Effector CD8-positive, alpha-beta T cell (primary cell): ENCODE measurements at regions not wholly inside any gene's neighbourhood (a gene's known extent, or its start where the extent isn't known, plus 50 kb on each side); places are given as distances from the start of the nearest gene placed in this dataset.

ENCODE experiments used
- DNase-seq: peaks from one replicate; lab custom pipeline; 2025; lab: John Stamatoyannopoulos, UW

DNA sequence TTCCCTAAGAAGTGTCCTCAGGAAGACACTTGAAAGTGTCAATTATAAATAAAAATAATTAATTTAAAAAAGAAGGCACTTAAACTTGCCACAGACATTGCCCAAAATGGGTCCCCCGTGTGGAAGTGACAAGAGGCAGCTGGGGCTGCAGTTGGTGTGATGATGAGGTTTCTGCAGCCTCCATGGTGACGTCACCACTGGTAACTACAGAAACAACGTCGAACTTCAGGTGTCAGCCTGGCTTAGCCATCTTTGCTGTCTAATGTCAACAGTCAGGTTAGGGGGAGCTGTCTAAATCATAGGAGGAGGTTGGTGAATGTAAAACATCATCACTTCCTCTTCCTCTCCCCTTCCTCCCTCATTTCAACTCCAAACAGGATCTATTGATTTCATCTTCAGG is 328.6 kb downstream of the MN1 start:
- DNase-seq = no peak

DNA sequence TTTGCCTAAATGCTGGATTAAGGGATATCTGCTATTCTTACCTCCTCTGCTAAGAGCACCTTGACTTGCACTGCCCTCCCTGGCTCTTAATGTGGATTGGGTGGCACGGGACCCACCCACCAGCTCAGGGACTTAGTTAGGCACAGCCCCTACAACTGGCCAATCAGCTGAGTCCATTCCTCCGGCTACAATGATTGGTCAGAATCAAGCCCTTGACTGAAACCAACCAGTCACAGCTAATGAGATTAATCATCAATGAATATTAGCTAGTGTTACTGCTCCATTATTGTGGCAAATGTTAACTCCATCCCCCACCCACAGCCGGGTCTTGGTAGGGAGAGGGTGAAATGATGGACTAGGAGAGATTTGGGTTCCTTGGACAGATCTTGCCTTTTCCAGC is 328.0 kb downstream of the MN1 start:
- DNase-seq = no peak

DNA sequence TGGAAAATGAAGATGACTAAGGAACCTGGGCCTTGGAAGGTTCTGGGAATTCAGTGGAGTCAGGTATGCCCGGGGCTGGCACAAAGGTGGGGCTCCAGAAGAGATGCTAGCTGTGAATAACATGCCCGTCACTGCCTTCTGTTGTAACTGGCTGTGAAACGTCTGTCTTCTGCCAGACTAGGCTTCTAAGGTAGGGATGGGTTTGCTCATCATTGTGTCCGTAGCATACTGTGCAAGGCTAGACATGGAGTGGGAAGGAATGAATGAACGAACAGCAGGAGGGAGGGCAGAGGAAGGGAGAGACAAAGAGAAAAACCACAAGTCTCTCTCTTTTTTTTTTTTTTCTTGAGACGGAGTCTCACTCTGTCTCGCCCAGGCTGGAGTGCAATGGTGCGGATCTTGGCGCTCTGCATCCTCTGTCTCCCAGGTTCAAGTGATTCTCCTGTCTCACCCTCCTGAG is 327.4 kb downstream of the MN1 start:
- DNase-seq = no peak

DNA sequence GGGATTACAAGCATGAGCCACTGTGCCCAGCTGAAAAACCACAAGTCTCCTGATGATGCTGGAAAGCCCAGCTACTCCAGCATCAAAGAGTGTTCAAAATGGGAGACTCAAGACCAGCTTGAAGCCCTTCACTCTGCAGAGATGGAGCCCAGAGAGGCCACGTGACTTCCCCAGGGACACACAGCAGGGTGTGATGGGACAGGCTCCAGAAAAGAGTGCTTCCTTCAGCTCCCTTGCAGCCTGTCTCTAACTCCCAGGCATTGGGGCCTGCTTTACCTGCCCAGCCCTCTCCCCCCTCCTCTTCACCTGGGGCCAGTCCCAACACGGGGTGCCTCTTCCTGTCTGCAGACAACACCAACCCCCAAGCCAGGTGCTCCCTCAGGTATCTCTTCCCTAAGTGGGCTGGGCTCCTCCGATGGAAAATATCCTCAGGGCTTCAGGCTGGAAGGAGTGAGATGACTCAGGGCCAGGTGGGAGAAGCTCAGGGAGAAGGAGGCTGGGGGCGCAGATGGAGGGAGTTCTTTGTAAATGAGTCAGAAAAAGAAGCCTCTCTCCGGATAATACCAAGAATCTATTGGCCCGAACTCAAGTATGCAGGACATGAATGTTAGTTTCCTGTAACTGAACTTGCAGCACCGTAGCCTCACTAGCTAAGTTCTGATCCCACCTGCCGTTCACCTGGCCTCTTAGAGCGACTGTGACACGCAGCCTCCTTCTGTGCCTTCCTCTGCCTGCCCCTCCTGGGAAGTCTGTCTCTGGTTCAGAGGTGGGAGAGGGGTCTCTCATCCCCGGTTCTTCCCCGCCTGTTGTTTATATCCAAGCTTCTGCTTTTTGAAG is 326.6 kb downstream of the MN1 start:
- DNase-seq = no peak

DNA sequence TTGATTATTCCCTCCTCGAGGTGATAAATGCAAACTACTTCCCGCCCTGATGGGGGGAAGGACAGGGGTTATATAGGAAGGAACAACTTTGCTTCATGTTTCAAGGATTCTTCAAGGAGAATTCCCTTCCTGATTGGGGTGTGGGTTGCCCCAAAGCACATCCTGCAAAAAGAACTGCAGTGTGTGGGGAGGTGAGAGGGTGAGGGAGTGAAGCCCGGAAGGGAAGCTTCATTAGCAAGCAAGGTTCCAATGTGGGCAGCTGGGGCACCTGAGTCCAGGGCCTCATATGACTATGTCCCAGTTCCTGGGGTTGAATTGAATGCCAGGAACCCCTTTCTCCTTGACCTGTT is 326.0 kb downstream of the MN1 start:
- DNase-seq = no peak

DNA sequence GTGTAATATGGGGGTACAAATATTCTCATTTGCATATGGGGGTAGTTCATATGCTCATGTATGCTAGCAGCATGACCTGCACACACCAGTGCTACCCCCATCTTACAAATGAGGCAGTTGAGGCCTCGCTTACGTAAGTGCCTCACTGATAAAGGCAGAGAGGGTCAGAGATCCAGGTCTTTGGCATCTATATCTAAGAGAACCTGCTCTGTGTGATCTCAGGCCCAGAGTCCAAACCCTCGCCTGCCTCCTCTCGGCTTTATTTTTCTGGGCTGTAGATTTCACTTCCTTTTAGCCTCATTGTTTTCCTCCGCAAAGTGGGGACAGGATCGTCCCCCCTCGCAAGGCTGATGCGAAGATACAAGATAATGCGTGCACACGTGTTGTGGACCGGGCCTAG is 325.2 kb downstream of the MN1 start:
- DNase-seq = no peak

DNA sequence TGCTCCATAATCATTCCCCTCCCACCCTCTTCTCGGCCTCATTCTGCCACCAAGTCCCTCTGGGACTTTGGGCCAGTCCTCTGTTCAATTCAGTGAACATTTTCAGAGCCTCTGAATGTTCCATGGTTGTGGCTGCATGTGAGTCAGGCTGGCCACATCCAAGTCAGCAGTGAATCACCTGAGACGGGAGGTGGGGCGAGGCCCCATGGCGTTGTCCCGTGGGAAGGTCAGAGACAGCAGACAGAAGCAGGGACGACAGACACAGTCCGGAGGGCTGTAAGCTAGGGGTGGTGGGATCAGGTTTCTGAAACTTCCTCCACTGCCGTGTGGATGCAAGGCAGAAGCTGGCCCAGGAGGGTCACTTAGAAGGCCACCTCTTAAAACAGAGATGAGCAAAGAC is 324.8 kb downstream of the MN1 start:
- DNase-seq = no peak

DNA sequence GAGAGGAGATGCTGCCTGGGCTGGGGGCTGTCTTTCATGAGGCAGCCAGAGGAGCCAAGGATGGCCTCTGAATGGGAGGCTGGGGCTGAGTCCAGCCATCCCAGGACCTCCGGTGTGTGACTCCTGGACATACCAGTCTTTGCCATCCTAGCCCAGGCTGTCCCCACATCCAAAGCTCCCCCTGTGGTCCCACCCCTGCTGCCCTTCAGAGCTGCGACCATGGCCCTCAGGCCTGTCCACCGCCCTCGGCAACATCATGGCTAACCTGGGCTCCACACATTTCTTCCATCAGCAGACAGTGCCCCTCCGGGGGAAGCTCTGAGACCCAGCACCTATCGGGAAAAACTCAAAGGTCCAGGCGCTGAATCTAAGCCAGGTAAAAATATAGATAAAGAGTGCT is 324.4 kb downstream of the MN1 start:
- DNase-seq = no peak

DNA sequence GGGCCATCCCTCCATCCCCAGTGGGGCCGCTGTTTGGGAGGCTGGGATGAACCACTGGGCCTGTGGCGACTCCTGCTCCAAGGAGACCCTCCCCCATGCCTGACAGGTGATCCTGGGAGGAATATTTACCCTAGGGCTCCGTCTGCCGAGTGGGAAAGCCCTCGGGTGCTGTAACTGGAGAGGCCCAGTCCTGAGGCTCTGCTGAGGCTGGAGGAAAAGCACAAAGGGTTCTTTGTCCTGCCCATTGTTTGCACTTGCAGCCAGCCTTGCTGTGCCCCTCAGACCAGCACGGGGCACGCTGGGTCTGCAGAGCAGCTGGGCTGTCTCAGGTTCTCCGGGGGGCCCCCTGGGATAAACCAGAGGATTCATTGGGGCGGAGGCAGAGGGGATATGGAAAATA is 321.1 kb downstream of the MN1 start:
- no peak for DNase-seq

DNA sequence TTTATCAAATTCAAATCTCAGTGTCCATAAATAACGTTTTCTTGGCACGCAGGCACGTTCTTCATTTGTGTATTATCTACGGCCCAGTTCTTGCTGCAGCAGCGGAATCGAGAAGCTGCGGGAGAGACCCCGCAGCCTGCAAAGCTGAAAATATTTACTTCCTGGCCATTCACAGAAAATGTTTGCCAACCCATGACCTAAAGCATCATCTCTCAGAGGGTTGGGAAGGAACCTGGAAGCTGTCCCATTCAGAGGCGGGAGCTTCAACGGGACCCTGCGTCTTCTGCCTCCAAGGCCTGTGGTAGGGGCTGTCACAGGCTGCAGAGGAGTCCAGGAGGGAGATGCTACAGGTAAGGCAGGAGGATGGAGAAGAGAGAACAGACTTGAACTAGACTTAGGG is 319.2 kb downstream of the MN1 start:
- DNase-seq = no peak

DNA sequence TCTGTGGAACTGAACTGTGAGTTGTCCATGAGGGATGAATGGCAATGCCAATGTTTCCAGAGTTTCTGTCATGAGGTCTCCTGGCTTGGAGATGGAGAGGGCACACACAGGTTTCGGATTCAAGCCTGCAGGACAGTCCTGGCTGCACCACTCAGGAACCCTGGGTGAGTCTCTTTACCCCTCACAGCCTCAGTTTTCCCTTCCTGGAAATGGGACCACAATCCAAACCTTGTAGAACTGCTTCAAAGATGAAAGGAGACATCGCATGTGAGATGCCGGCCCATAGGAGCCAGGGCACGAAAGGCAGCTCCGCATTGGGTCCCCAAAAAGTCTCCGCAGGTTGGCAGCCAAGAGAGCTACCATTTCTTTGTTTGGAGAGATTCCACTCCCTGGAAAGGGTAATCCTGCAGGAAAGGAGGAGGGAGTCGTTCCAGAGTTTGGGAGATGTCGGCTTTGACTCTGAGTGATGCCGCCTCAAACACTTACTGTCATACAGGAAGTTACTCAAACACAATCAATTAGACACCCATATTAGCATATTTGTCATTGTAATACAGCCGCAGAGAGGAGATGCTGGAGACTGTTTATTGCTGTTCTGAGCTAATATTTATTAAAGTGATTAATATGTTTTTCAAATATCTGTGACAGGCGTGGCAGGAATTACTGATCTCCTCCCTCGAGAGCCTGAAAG is 318.3 kb downstream of the MN1 start:
- DNase-seq = no peak

DNA sequence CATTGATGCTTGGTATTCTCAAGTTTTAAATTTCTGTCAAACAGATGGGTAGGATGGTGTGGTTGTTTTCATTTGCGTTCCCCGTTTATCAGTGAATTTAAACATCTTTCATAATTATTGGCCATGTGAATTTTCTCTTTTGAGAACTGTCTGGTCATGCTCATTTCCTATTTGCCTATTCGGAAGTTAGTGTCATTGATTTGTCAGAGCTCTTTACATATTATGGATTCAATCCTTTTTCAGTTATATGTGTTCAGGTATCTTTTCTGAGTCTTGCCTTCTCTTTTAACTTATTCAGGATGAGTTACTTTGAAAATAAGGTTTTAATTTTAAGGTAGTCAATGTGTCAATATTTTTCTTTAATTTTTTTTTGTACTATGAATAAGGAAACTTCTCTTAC is 315.7 kb downstream of the MN1 start:
- DNase-seq = no peak

DNA sequence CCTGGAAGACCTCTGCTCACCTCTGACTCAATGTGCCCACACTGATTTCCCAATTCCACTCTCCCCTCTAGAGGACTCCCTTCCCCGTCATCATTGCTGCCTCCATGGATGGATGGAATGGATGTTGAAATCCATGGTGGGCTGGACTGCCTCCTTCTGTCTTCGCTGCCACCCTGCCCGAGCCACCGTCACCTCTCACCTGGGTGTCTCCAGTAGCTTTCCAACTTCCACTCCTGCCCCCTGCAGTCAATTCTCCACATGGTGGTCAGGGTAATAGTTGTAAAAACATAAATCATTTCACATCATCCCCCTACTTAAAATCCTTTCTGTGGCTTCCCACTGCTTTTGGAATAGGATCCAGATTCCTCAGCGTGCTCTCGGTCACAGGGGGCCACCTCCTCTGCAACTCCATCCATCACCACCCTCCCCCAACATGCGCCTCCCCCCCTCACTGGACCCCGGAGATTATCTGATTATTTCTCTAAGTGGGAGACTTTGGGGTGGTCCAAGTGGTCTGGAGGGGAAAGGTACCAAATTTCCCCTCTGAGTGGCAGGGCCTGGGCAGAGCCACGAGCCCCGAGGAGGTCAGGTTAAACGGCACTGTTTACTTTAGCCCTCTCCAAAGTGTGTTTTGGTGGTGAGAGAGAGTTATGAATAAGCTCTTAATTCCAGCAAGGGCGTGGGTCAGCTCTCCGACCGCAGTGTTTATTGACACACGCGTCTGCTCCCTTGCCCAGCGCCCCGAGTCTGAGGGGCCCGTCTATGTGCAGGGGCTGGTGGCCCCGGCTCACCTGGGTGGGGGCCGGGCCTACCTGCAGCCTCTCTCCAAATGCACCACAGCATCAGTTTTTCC is 313.7 kb downstream of the MN1 start:
- no peak for DNase-seq

DNA sequence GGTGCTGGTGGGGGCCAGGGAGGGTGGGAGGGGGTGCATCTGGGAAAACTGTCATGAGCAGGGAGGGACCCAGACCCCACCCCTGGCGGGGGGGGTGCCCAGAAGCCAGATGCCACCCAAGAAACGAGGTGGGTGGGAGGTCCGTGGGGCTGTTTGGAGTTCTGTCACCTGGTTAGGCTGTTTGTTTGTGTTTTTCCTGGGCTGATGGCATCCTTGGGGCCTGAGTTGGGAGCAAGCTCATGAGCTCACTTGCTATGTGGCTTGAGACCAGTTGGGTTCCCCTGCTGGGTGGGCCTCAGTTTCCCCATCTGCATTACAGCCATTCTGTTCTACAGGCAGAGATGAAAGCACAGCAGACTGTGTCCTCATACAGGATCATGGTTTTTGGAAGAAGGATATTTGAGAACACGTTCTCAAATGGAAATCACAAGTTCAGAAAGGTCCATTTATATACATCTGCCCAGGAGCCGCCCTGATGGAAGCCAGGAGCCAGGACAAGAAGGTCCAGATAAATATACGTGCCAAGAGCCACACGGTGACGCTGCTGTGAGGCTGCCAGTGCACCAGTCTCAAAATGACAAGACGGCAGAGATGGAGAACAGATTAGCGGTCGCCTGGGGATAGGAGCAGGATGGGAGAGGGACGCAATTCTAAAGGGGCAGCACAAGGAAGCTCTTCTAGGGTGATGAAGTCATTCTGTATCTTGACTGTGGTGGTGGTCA is 312.9 kb downstream of the MN1 start:
- DNase-seq = no peak

DNA sequence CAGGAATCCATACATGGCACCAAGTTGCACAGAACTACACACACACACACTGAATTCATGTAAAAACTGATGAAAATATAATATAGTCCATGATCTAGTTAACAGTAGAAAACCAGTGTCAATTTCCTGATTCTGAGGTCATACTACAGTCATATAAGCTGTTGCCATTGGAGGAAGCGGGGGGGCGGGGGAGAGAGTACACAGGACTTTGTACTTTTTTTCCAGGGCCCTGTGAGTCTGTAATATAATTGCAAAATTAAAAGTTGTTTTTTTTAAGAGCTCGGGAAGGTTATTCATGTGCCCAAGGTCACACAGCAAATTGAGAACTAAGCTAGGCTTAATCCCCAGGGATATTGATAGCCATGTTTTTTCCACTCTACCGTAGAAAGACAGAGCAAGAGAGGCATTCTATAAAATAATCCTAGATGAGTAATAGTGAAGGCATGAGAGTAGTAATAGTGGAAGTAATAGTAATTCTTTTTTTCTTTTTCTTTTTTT is 312.3 kb downstream of the MN1 start:
- no peak for DNase-seq

DNA sequence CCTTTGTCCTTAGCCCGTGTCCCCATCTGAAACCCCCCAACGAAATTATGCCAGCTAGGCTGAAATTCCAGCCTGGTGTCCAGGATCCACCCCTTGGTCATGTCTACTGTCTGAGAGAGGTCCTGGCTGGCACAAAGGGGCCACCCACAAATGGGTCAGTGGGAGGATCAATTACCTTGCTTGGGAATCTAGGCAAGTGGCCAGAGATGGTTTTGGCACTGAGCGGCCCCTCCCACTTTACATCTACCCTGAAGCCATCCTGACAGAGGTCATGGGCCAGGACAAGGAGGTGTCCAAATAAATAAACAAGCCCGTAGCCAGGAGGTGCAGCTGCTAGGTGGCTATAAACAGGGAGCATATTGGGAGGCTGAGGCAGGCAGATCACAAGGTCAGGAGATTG is 311.5 kb downstream of the MN1 start:
- no peak for DNase-seq

DNA sequence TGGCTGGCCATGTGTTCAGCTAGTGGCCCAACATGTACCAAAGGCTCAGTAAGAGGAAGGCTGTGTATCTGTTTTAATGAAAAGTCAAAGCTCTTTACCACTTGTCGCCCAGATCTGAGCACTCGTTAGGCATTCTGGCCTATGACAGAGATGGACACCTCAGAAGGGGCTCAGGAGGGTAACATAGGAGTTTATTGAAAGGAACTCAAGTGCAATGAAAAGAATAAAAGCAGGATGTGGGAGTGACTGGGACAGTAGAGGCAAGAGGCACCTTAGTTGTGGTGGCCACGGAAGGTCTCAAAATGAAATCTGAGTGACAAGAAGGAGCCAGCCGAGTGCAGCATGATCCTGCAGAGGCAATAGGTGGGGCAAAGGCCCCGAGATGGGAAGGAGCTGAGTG is 309.7 kb downstream of the MN1 start:
- DNase-seq = no peak

DNA sequence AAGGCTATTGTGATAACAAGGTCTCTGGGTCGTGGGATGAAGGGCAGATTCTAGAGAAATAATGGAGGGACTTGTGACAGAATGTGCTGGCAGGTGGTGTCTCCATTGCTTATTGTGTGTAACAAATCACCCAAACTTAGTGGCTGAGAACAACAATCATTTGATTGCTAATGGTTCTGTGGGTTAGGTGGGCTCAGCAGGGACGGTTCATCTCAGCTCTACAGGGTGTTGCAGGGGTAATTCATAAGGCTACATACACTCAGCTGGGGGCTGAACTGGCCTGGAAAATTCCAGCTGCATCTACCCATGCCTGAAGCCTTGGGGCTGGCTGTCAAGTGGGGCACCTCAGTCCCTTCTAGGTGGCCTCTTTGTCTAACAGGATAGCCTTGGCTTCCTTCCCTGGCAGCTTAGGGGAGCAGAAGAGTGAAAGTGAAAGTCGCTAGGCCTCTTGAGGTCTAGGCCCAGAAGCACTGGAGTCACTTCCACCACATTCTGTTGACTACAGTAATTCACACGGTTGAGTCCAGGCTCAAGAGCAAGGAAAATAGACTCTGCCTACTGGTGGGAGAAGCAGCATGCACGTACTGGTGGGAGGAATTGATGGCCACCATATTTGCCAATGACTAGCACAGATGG is 308.9 kb downstream of the MN1 start:
- DNase-seq = no peak

DNA sequence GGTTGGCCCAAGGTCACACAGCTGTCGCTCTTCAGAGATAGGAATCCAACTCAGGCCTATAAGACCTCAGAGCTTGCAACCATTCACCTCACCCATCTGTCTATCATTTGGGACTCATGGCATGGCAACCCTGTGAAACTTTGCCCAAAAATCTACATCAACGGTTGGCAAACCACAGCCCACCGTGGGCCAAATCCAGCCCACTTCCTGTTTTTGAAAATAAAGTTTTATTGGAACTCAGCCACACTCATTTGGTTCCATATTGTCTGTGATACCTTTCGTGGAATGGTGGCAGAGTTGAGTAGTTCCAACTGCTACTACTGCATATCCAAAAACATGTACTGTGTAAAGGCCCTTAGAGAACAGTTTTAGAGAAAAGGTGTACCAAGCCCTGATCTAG is 307.8 kb downstream of the MN1 start:
- DNase-seq = no peak

DNA sequence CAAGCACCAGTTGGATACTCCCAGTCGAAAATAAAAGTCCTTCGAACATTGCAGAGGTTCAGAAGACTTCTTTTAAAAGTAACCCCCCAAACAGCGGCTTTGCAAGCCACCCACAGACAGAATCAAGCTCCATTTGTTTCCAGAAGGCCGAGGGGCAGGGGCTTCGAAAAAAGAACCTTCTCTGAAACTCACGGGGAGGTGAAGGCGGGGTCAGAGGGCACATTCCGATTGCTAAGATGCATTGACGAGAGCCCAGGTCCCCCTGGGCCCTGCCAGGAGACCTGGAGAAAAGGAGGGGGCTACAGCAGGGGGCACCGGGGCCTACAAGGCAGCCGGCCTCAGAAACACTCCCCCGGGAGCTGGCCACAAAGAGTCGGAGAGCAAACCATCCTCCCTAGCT is 306.8 kb downstream of the MN1 start:
- DNase-seq = no peak

DNA sequence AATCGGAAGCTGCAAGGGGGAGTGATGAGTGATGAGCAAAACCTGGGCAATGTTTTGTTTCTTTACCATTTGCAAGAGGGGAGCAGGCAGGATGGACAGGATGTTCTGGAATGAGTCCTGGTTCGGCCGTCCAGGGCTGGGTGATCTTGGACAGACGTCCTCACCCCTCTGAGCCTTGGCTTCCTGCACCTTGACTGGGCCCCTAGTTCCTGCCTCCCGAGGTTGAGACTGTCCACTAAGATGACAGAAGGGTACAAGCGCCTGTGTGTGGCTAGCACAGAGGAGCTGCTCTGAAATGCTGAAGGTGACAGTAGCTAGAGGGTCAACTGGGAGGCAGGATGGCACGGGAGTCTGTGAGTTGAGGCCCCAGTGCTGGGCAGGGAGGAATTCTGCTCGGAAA is 306.2 kb downstream of the MN1 start:
- no peak for DNase-seq
